ENCODE measurements at regions not wholly inside any gene's neighbourhood (a gene's known extent, or its start where the extent isn't known, plus 50 kb on each side); places are given as distances from the start of the nearest gene placed in this dataset.

GRCh38 chr4:84441758-84442377, 57.2 kb downstream of the NKX6-1 start:
- DNase-seq, result no peak

GRCh38 chr4:84439996-84440395, 59.1 kb downstream of the NKX6-1 start:
- DNase-seq, result no peak

GRCh38 chr4:84436812-84437211, 62.3 kb downstream of the NKX6-1 start:
- no peak for DNase-seq

- DNase-seq, result no peak
Measured at GRCh38 chr4:84434344-84434743, 64.7 kb downstream of the NKX6-1 start.

- no peak for DNase-seq
Measured at GRCh38 chr4:84433633-84434222, 65.4 kb downstream of the NKX6-1 start.

- DNase-seq, result no peak
Measured at GRCh38 chr4:84432713-84433112, 66.4 kb downstream of the NKX6-1 start.

GRCh38 chr4:84420608-84421007, 78.5 kb downstream of the NKX6-1 start:
- DNase-seq, result no peak

- DNase-seq, result no peak
Measured at GRCh38 chr4:84419201-84419600, 79.9 kb downstream of the NKX6-1 start.

GRCh38 chr4:84417997-84418709, 80.9 kb downstream of the NKX6-1 start:
- DNase-seq, result no peak

- no peak for DNase-seq
Measured at GRCh38 chr4:84413976-84414375, 85.1 kb downstream of the NKX6-1 start.

GRCh38 chr4:84413480-84413879, 85.6 kb downstream of the NKX6-1 start:
- no peak for DNase-seq

- DNase-seq, result no peak
Measured at GRCh38 chr4:84412062-84412461, 87.0 kb downstream of the NKX6-1 start.

GRCh38 chr4:84407554-84408407, 91.3 kb downstream of the NKX6-1 start:
- DNase-seq, result no peak

GRCh38 chr4:84403656-84404055, 95.4 kb downstream of the NKX6-1 start:
- no peak for DNase-seq

- DNase-seq, result peak in 1 of 2 experiments; percentile 45
Measured at GRCh38 chr4:84401701-84402306, 97.3 kb downstream of the NKX6-1 start.

- DNase-seq, result no peak
Measured at GRCh38 chr4:84394386-84394785, 104.7 kb downstream of the NKX6-1 start.

- no peak for DNase-seq
Measured at GRCh38 chr4:84392951-84393590, 106.0 kb downstream of the NKX6-1 start.

GRCh38 chr4:84389406-84389805, 109.7 kb downstream of the NKX6-1 start:
- no peak for DNase-seq

GRCh38 chr4:84385203-84385602, 113.9 kb downstream of the NKX6-1 start:
- DNase-seq, result no peak

- DNase-seq, result no peak
Measured at GRCh38 chr4:84384801-84385200, 114.3 kb downstream of the NKX6-1 start.

- no peak for DNase-seq
Measured at GRCh38 chr4:84381759-84382158, 117.3 kb downstream of the NKX6-1 start.

GRCh38 chr4:84379917-84380641, 119.0 kb downstream of the NKX6-1 start:
- DNase-seq, result no peak

Measured in NCI-H524 (cell line).